ENCODE measurements at regions not wholly inside any gene's neighbourhood (a gene's known extent, or its start where the extent isn't known, plus 50 kb on each side); places are given as distances from the start of the nearest gene placed in this dataset.

DNA sequence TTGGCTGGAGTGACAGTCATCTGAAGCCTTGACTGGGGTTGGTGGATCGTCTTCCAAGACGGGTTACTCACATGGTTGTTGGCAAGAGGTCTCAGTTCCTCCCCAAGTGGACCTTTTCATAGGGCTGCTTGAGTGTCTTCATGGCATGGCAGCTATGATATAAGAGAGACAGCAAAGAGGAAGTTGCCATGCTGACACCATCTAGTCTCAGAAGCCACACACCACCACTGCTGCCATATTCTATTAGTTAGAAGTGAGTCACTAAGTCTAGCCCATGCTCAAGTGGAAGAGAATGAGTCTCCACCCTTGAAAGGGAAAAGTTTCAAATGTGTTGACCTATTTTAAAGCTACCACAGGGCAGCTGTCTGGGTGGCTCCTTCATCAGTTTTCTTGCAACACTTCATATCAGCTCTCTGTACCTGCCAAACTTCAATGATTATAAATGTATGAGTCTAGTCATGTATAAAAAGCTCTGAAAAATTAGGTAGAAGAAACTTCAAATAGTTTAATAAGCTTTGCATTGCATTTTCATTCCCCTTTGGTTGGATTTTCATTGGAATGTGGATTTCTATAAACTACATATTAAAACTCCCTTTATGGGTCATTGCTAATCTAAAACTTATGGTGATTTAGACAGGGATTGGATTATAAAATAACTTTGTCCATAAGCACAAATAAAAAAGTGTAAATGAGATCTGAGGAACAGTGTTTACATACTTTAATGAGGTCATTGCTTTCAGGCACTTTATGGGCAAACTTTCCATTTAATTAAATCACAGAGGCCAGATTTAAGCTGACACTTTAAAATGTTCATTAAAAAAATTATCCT, 68.0 kb upstream of the ATXN3L start:
- TF ChIP-seq, protein P1, sequence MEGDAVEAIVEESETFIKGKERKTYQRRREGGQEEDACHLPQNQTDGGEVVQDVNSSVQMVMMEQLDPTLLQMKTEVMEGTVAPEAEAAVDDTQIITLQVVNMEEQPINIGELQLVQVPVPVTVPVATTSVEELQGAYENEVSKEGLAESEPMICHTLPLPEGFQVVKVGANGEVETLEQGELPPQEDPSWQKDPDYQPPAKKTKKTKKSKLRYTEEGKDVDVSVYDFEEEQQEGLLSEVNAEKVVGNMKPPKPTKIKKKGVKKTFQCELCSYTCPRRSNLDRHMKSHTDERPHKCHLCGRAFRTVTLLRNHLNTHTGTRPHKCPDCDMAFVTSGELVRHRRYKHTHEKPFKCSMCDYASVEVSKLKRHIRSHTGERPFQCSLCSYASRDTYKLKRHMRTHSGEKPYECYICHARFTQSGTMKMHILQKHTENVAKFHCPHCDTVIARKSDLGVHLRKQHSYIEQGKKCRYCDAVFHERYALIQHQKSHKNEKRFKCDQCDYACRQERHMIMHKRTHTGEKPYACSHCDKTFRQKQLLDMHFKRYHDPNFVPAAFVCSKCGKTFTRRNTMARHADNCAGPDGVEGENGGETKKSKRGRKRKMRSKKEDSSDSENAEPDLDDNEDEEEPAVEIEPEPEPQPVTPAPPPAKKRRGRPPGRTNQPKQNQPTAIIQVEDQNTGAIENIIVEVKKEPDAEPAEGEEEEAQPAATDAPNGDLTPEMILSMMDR (IDR thresholded peaks at IDR 0.05): no peak
- TF ChIP-seq POLR2A (IDR thresholded peaks at IDR 0.05): no peak
